Inflammatory macrophage treated with lipopolysaccharide for 4 hours (primary cell): ENCODE measurements at regions not wholly inside any gene's neighbourhood (a gene's known extent, or its start where the extent isn't known, plus 50 kb on each side); places are given as distances from the start of the nearest gene placed in this dataset.

Source experiments
- DNase-seq: peaks from one replicate; pipeline ENCODE4 v3.0.0-alpha.2; 2020

DNA sequence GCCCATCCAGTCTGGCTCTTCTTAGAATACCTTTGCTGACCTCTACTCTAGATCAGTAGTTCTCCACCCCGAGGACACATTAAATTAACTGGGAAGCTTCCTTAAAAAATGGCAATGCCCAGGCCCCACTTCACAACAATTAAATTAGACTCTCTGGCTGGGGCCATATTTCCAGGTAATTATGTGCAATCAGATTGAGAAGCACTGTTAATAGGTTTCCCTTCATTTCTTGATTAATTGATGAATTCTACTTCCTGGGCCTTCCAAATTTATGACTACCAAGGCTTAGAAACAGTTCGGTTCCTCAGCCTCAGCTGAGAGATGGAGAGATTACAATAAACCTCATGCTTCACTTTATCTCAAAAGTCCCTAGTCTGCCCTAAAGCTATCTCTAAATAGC lies 71.7 kb upstream of the LIMCH1 start:
- DNase-seq = no peak

DNA sequence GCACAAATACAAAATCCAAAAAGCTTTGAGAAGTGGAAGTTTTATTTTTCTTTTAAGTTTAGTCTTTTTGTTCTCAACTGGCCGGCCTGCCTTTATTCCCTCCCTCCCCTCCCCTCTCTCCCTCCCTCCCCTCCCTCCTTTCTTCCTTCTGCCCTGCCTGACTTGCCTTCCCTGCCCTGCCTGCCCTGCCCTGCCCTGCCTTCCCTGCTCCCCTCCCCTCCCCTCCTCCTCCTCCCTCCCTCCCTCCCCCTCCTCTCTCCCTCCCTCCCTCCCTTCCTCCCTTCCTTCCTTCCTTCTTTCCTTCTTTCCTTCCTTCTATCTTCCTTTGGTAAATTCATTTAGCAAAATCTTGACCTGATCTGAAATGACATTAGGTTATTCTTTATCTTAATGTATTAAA lies 69.8 kb upstream of the LIMCH1 start:
- no peak for DNase-seq

DNA sequence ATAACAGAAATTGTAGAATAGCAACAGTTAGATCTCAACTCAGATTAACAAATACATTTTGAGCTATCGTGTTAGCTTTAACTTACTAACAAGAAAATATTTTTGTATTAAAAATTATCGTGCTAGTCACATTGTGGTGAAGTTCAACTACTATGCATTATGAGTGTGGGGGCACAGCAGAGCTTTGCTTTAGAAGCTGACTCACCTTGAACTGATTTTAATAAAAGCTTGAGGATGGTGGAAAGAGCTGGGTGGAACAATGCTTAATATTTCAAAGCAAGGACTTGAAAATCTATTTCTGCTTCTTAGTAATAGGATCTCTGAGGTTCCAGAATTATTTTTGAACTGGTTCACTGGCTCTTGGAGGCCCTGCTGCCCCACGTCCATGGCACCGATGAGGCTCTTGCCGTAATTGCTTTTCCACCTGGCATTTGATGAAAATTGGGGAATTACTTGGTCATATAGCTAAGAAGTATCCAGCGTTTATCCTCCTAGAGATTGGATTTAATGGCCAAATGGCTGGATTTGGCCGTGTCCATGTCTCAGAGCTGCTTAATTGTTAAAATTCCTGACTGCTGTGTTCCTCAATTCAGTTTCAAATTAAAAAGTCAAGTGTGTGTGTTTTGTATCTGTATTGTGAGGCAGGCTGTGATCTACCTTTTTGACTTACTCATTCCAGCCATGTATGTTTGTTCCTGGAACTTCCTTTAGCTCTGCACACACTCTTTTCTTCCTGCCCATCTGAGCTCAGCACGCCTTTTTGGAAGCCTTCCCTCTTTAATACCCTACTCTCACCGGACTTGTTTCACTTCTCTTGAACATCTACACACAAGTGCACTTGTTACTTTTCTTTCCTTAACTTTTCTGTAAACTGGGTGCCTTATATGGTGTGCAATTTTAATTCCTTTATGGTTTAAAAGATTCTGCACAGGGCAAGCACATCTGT lies 66.6 kb upstream of the LIMCH1 start:
- DNase-seq = no peak

- no peak for DNase-seq
Measured at GRCh38 chr4:41472081-41472480, 65.9 kb upstream of the LIMCH1 start.

GRCh38 chr4:41473176-41473575 lies 64.8 kb upstream of the LIMCH1 start:
- no peak for DNase-seq

DNA sequence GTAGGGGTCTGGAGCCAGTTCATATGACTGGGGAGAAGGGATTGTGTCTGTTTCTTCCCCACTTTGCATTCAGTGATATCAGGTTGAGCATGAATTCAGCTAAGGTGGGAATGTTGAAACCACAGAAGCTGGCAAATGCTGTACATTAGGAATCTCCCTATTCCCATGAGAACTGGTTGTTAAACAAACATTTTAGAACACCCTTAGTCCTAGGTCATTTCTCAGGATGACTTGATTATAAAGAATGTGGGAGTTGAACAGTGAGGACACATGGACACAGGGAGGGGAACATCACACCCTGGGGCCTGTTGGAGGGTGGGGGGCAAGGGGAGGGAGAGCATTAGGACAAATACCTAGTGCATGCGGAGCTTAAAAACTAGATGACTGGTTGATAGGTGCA lies 62.6 kb upstream of the LIMCH1 start:
- no peak for DNase-seq

GRCh38 chr4:41476310-41476885 lies 61.6 kb upstream of the LIMCH1 start:
- DNase-seq = no peak

GRCh38 chr4:41477181-41477905 lies 60.6 kb upstream of the LIMCH1 start:
- no peak for DNase-seq

GRCh38 chr4:41478518-41478917 lies 59.4 kb upstream of the LIMCH1 start:
- no peak for DNase-seq

- no peak for DNase-seq
Measured at GRCh38 chr4:41480896-41481311, 57.1 kb upstream of the LIMCH1 start.

GRCh38 chr4:41483771-41484170 lies 54.2 kb upstream of the LIMCH1 start:
- no peak for DNase-seq

DNA sequence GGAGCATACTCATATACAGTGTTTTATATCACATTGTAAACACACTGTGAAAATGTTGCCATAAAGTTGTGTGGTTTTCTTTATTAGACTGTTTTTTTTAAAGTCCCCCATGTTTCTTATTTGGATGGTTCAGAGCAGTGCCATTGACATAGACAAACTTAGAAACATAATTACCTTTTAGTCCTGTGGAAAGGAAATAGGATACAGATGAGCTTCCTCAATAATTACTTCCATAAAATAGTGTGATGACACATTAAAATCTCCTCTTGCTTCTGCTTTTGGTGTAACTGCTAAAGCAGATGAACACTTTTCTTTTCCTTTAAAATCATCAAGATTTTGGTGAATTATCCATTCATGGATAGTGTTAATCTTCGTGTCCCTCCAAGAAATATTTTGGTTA lies 52.9 kb upstream of the LIMCH1 start:
- peak; percentile 31 for DNase-seq

- DNase-seq = no peak
Measured at GRCh38 chr4:41487868-41488440, 50.0 kb upstream of the LIMCH1 start.
